Inferior parietal cortex (tissue), 1 donor: ENCODE measurements at regions not wholly inside any gene's neighbourhood (a gene's known extent, or its start where the extent isn't known, plus 50 kb on each side); places are given as distances from the start of the nearest gene placed in this dataset.
"Not testable (repeated sequence)": the region's sequence is repeated elsewhere in the genome, so short reads cannot be mapped to it uniquely, and the experiment has no call there.

Experiments used
- DNase-seq: peaks from one replicate; pipeline ENCODE4 v3.0.0-alpha.2; 2016; ENCODE audit errors: extremely low spot score

- no peak for DNase-seq
Observed at GRCh38 chrX:102784550-102784949, 64.0 kb downstream of the GPRASP3 start.

DNA sequence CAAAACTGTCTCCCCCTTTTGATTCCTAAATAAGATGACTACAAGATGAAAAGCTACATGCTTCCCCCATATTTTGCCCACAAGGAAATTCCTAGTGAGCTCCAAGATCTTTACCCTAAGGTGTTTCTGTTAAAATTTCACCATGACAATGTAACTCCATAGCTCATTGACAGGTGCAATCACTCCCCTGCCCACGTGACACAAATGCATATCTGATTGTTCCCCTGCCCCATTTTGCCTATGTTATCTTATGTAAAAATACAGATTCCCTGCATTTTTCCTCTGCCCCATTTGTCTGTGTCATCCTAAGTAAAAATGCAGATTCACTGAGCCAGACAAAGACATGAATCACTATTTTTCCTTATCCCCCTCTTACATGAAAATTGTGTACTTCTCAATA, 66.7 kb downstream of the GPRASP3 start:
- DNase-seq, result no peak

DNA sequence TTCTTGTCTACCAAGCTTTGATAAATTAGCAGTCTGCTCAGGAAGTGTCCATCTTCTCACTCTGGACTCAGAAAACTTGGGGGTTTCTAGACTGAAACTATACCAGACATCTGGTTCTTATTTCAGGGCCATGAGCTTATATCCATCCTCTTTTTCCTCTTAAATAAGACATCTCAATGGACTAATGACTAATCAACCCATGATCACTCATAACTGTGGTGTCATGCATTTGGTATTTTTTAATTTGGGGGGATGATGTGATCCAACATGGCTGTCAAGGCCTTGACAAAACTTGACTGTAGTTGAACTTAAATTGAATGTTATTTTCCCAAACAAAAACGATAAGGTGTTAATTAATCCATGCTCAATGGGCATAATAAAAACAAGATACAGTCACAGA, 87.8 kb downstream of the GPRASP3 start:
- no peak for DNase-seq

- DNase-seq, result not testable (repeated sequence)
Observed at GRCh38 chrX:102818269-102818668, 97.7 kb downstream of the GPRASP3 start.

DNA sequence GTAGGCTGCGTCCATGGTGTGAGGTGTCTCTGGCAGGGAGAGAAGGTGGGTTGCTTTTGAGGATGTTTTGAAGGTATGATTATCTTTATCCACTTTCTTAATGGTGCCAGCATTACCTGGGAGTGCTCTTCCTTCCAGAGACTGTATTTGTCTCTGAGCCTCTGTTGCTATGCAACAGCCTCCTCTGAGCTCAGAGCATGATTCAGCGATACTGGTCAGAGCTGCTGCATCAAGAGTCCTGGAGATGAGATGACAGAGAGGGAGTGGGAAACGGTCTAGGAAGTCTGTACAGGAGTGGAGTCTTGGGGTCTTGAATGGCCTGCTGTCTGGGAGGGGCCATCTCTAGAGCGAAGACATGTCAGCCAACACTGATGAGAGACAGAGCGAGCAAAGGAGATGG, 104.4 kb upstream of the RAB40AL start:
- DNase-seq, result peak; percentile 27

DNA sequence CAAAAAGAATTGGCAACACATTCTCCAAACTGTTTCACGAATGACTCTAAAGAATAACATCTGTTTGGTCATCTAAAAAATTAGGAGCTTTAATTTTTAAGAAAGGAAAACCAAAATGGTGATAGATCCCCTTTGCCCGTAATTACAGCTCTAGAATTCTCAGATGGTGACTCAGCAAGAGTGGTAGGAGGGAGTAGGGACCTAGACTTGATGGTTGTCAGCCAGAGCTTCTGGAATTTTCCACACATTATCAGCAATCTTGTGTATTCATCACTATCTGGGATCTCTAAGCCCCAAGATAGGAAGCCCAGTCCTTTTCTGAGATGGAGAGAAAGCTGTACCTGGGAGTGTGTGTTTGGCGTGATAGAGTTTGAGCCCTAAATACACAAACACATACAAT, 103.9 kb upstream of the RAB40AL start:
- peak; percentile 6 for DNase-seq

DNA sequence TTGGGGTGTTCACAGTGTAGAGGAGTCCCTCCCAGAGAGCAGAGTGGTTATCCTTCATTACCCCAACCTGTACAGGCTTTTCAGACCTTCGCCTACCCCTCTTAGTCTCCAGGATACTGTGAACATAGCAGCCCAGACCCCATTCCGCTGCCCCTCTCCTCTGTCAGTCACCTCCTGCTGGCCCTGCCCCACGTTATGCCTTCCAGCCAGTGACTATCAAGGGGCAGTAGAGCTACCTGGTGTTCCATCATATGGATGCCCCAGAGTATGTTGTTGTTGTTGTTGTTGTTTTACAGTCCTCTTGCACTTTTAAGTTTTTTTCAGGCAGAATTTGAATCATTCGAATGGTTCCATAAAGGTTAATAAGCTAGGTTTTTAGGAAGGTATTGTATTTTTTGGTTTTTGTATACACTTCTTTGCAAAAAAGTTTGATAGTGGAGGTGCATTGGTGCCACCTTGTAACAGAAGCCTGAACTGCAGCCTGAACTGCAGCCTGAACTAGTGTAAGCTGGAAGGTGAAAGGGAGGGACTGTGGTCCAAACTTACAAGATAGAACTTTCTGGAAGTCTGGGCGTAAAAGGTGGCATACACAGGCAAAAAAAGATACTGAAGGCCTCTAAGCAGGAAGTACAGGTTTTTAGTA, 101.4 kb upstream of the RAB40AL start:
- no peak for DNase-seq

- DNase-seq, result no peak
Observed at GRCh38 chrX:102837847-102838246, 99.2 kb upstream of the RAB40AL start.

GRCh38 chrX:102840871-102841705, 96.0 kb upstream of the RAB40AL start:
- DNase-seq, result no peak

- DNase-seq, result no peak
Observed at GRCh38 chrX:102841706-102842003, 95.4 kb upstream of the RAB40AL start.

DNA sequence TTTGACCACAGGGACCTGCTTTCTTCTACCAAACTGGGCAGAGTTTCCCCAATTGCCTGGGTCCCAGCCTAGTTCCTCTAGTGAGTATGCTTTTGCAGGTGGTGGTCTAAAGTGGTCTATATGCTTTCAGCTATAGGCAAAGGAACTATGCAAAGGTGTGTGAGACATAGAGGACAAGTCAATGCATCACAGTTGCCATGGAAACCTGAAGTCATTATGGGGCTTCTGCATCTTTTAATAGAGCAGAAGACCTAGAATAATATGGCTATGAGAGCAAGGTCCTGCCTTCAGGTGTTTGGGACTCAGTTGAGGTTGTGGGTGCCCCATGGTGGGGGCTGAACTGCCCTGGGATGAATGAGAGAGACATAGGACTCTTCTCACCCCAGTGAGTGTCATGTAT, 92.1 kb upstream of the RAB40AL start:
- no peak for DNase-seq

- no peak for DNase-seq
Observed at GRCh38 chrX:102846544-102847236, 90.4 kb upstream of the RAB40AL start.

- DNase-seq, result no peak
Observed at GRCh38 chrX:102847362-102847761, 89.7 kb upstream of the RAB40AL start.

GRCh38 chrX:102849396-102849795, 87.7 kb upstream of the RAB40AL start:
- DNase-seq, result no peak

DNA sequence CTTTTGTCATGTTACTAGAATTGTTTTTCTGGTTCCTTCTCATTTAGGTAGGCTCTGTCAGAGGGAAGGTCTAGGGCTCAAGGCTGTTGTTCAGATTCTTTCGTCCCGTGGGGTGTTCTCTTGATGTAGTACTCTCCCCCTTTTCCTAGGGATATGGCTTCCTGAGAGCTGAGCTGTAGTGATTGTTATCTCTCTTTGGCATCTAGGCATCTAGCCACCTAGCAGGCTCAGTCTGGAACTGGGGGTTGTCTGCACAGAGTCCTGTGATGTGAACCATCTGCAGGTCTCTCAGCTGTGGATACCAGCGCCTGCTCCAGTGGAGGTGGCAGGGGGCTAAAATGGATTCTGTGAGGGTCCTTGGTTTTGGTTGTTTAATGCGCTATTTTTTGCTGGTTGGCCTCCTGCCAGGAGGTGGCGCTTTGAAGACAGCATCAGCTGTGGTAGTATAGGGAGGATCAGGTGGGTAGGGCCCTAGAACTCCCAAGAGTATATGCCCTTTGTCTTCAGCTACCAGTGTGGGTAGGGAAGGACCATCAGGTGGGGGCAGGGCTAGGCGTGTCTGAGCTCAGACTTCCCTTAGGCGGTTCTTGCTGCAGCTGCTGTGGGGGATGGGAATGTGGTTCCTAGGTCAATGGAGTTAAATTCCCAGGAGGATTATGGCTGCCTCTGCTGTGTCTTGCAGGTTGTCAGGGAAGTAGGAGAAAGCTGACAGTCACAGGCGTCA, 78.1 kb upstream of the RAB40AL start:
- not testable (repeated sequence) for DNase-seq

GRCh38 chrX:102859550-102859871, 77.6 kb upstream of the RAB40AL start:
- no peak for DNase-seq

DNA sequence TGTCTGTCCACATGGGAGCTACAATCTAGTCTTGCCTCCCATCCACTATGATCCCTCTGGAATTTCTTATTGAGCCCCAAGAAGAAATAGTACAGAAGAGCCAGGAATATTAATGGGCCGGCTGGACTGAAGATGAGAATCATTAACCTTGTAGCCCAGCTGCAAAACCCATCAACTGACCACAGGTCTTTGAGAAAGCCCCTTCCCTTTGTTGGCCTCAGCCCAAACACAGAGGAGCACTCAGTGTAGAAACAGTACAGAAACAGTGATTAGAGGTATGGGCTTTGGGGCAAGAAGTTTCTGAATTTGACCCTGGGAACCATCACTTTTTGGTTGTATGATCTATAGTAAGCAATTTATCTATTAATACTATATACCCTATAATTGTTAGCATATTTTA, 76.8 kb upstream of the RAB40AL start:
- no peak for DNase-seq

DNA sequence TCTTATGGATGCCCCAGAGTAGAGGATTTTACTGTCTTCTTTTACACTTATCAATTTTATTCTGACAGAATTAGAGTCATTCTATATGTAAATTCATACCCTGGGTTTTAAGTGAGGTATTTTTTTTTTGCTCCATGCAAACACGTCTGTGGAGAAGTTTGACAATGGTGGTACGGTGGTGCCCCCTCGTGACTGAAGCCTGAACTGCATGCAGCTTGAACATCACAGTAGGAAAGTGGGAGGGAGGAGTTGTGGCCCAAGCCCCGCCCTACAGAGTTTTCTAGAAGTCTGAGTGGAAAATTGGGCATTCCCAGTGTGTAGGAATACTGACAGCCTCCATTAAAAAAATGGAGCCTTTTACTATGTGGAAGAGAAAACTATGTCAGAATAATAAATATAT, 73.3 kb upstream of the RAB40AL start:
- DNase-seq, result peak; percentile 85

GRCh38 chrX:102866981-102867656, 70.0 kb upstream of the RAB40AL start:
- no peak for DNase-seq

DNA sequence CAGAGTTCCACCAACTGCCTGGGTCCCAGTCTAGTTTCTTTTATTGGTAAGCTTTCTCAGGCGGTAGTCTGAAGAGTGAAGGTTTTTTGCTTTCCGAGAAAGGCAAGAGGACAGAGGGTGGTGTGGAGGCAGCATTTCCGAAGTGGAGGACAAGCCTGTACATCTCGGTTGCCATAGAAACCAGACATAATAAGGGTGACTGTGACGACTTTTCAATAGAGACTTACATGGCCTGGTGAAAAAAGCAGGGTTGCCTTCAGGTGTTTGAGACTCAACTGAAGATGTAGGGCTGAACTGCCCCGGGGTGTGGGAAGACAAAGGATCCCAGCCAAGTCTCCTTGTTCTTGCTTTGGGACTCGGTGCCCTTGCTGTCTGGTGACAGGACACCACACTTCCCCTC, 53.6 kb upstream of the RAB40AL start:
- DNase-seq, result no peak
